IPS DF 4.7 (cell line): ENCODE measurements at regions not wholly inside any gene's neighbourhood (a gene's known extent, or its start where the extent isn't known, plus 50 kb on each side); places are given as distances from the start of the nearest gene placed in this dataset.

Experiments
- DNase-seq: peaks from one replicate; pipeline ENCODE4 v3.0.0-alpha.2; 2013; ENCODE audit warnings: low spot score; ENCODE audit errors: extremely low read depth

GRCh38 chr15:38171973-38172372 lies 80.7 kb upstream of the SPRED1 start:
- no peak for DNase-seq

- DNase-seq = no peak
Measured at GRCh38 chr15:38174691-38175090, 77.9 kb upstream of the SPRED1 start.

- no peak for DNase-seq
Measured at GRCh38 chr15:38176155-38176554, 76.5 kb upstream of the SPRED1 start.

GRCh38 chr15:38176691-38177090 lies 75.9 kb upstream of the SPRED1 start:
- DNase-seq = no peak

GRCh38 chr15:38182900-38183299 lies 69.7 kb upstream of the SPRED1 start:
- no peak for DNase-seq

- DNase-seq = no peak
Measured at GRCh38 chr15:38186507-38186906, 66.1 kb upstream of the SPRED1 start.

- DNase-seq = no peak
Measured at GRCh38 chr15:38187630-38188313, 64.9 kb upstream of the SPRED1 start.

GRCh38 chr15:38189671-38190295 lies 62.9 kb upstream of the SPRED1 start:
- DNase-seq = no peak

- no peak for DNase-seq
Measured at GRCh38 chr15:38190501-38190900, 62.1 kb upstream of the SPRED1 start.

GRCh38 chr15:38192496-38192895 lies 60.1 kb upstream of the SPRED1 start:
- no peak for DNase-seq

GRCh38 chr15:38193496-38193895 lies 59.1 kb upstream of the SPRED1 start:
- DNase-seq = no peak

GRCh38 chr15:38195191-38195901 lies 57.3 kb upstream of the SPRED1 start:
- no peak for DNase-seq

- no peak for DNase-seq
Measured at GRCh38 chr15:38196076-38196475, 56.6 kb upstream of the SPRED1 start.

GRCh38 chr15:38197553-38197952 lies 55.1 kb upstream of the SPRED1 start:
- no peak for DNase-seq

- no peak for DNase-seq
Measured at GRCh38 chr15:38201714-38202113, 50.9 kb upstream of the SPRED1 start.

- DNase-seq = no peak
Measured at GRCh38 chr15:38202361-38202760, 50.3 kb upstream of the SPRED1 start.
